GF-D8 (cell line): ENCODE measurements at regions not wholly inside any gene's neighbourhood (a gene's known extent, or its start where the extent isn't known, plus 50 kb on each side); places are given as distances from the start of the nearest gene placed in this dataset.
"Not testable (repeated sequence)": the region's sequence is repeated elsewhere in the genome, so short reads cannot be mapped to it uniquely, and the experiment has no call there.

Source experiments
- DNase-seq: peaks from one replicate; lab custom pipeline; 2025; lab: John Stamatoyannopoulos, UW

GRCh38 chr4:134501488-134501887 lies 299.9 kb upstream of the PABPC4L start:
- not testable (repeated sequence) for DNase-seq

DNA sequence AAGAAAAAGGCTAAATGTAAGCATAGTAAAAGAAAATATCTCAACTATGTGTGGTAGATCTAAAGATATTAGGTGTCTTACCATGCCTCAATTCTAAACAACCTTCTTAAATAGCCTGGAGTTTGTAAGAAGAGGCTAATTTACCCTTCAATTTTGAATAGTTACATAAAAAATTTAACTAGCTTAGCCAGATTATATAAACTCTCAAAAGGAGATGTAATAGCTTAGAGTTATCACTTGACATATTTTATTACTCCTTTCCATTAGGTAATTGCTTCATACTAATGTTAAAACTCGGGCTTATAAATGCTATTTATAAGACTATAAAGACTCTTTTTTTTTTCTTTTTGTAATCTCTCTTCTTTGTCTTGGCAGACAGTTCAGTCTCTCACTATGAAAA lies 297.5 kb upstream of the PABPC4L start:
- DNase-seq: no peak

DNA sequence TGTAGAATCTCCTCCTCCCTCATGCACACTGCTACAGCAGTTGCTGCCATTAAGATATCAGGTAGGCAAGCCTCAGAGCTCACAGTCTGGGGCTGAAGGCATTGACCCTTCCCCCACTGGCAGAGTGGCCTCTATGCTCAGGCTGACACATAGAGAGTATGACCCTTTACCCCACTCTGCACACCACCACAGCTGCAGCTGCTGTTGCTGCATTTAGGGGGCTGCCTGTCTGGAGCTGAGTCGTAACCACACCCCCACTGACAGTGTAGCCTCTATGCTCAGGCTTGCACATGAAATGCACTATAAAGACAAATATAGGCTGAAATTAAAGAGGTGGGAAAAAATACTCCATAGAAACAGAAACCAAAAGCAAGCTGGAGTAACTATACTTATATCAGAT lies 289.3 kb upstream of the PABPC4L start:
- DNase-seq: no peak

DNA sequence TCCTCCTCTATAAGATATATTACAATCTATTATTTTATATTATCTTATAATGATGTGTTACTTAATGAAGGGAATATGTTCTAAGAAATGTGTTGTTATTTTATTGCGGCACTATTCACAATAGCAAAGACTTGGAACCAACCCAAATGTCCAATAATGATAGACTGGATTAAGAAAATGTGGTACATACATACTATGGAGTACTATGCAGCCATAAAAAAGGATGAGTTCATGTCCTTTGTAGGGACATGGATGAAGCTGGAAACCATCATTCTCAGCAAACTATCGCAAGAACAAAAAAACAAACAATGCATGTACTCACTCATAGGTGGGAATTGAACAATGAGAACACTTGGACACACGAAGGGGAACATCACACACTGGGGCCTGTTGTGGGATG lies 281.9 kb upstream of the PABPC4L start:
- not testable (repeated sequence) for DNase-seq

GRCh38 chr4:134471569-134471968 lies 270.0 kb upstream of the PABPC4L start:
- DNase-seq: no peak

GRCh38 chr4:134470544-134470943 lies 269.0 kb upstream of the PABPC4L start:
- no peak for DNase-seq

GRCh38 chr4:134465417-134465816 lies 263.8 kb upstream of the PABPC4L start:
- no peak for DNase-seq

GRCh38 chr4:134463771-134464170 lies 262.2 kb upstream of the PABPC4L start:
- no peak for DNase-seq

GRCh38 chr4:134426821-134427220 lies 225.2 kb upstream of the PABPC4L start:
- no peak for DNase-seq

- DNase-seq: no peak
Measured at GRCh38 chr4:134425756-134426155, 224.2 kb upstream of the PABPC4L start.

DNA sequence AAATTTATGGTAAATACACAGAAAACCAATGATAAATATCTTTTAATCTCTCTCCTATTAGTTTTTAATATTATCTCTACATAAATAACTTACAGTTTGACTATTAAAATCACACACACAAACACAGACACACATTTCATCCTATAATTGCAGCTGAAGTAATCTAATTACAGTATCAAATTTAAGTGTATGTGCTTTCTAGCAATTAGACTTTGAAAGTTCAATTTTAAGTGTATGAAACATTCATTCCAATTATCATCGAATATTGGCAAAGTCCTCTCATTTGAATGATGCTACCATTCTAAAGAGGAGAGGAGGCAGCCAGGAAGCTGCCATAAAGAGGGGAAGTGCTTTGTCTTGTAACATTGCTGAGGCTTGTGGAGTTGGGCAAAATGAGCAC lies 221.2 kb upstream of the PABPC4L start:
- DNase-seq: no peak

GRCh38 chr4:134421734-134422133 lies 220.1 kb upstream of the PABPC4L start:
- DNase-seq: no peak

DNA sequence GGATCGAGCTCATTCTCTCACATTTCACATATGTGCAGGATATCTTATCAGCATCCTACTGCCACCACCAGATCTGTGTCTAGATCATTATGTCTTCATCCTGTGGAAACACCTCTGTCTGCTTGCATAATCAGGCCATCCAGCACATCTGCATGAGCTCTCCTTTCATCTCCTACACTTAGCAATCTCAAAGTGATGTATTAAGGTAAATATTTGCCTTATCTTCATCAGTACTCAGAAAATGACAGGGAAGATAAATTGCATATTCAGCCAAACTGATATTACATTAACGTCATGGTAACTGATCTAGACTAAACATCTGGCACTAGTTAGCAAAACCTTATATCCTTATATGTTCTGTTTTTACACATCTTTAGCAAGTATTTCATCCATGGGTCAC lies 207.3 kb upstream of the PABPC4L start:
- DNase-seq: no peak

- no peak for DNase-seq
Measured at GRCh38 chr4:134401798-134402197, 200.2 kb upstream of the PABPC4L start.

GRCh38 chr4:134393592-134393991 lies 192.0 kb upstream of the PABPC4L start:
- no peak for DNase-seq

GRCh38 chr4:134390319-134390718 lies 188.7 kb upstream of the PABPC4L start:
- DNase-seq: no peak

- DNase-seq: no peak
Measured at GRCh38 chr4:134388351-134388750, 186.8 kb upstream of the PABPC4L start.

GRCh38 chr4:134382478-134383227 lies 181.1 kb upstream of the PABPC4L start:
- no peak for DNase-seq

GRCh38 chr4:134375775-134376174 lies 174.2 kb upstream of the PABPC4L start:
- DNase-seq: no peak

- DNase-seq: no peak
Measured at GRCh38 chr4:134365852-134366251, 164.3 kb upstream of the PABPC4L start.

- no peak for DNase-seq
Measured at GRCh38 chr4:134364928-134365327, 163.3 kb upstream of the PABPC4L start.

- DNase-seq: no peak
Measured at GRCh38 chr4:134345244-134345643, 143.7 kb upstream of the PABPC4L start.

GRCh38 chr4:134343656-134344055 lies 142.1 kb upstream of the PABPC4L start:
- DNase-seq: no peak

GRCh38 chr4:134343081-134343480 lies 141.5 kb upstream of the PABPC4L start:
- DNase-seq: no peak
